SK-N-SH treated with all-trans-retinoic acid at 6 μM for 48 hours (cell line): ENCODE measurements at regions not wholly inside any gene's neighbourhood (a gene's known extent, or its start where the extent isn't known, plus 50 kb on each side); places are given as distances from the start of the nearest gene placed in this dataset.

Source experiments
- ARNTL ChIP-seq: fragments of 450-650 bp; formaldehyde crosslinking; IDR thresholded peaks from 2 replicates; pipeline ENCODE4 v1.5.0; 2020; ENCODE audit warnings: low read depth, mild to moderate bottlenecking, moderate library complexity, borderline replicate concordance
- ESRRG ChIP-seq: fragments of 250-450 bp; sonication (Bioruptor Pico); IDR thresholded peaks from 2 replicates; pipeline ENCODE4 v1.6.1; 2021; ENCODE audit warnings: mild to moderate bottlenecking
- GLIS3 ChIP-seq: fragments of 250-450 bp; sonication (Bioruptor Pico); IDR thresholded peaks from 2 replicates; pipeline ENCODE4 v1.5.0; 2020; ENCODE audit warnings: mild to moderate bottlenecking, moderate library complexity
- OSR1 ChIP-seq: fragments of 250-450 bp; sonication (Bioruptor Pico); IDR thresholded peaks from 2 replicates; pipeline ENCODE4 v1.8.0; 2022; ENCODE audit warnings: moderate library complexity, mild to moderate bottlenecking, inconsistent platforms
- RARB ChIP-seq: fragments of 250-450 bp; sonication (Bioruptor Pico); IDR thresholded peaks from 2 replicates; pipeline ENCODE4 v1.8.0; 2021; ENCODE audit warnings: mild to moderate bottlenecking, moderate library complexity
- SNAI2 ChIP-seq: fragments of 250-450 bp; sonication (Bioruptor Pico); IDR thresholded peaks from 2 replicates; pipeline ENCODE4 v1.5.0; 2020; ENCODE audit warnings: mild to moderate bottlenecking, moderate library complexity
- TOX ChIP-seq: fragments of 250-450 bp; sonication (Bioruptor Pico); IDR thresholded peaks from 2 replicates; pipeline ENCODE4 v1.8.0; 2021; ENCODE audit warnings: mild to moderate bottlenecking, moderate library complexity, borderline replicate concordance
- ZFP3 ChIP-seq: fragments of 250-450 bp; sonication (Bioruptor Pico); IDR thresholded peaks from 2 replicates; pipeline ENCODE4 v1.5.0; 2020; ENCODE audit warnings: mild to moderate bottlenecking, moderate library complexity
- ZFP30 ChIP-seq: fragments of 450-650 bp; formaldehyde crosslinking; IDR thresholded peaks from 2 replicates; pipeline ENCODE4 v1.5.0; 2022; ENCODE audit warnings: mild to moderate bottlenecking, moderate library complexity
- ZNF70 ChIP-seq: fragments of 450-650 bp; formaldehyde crosslinking; IDR thresholded peaks from 2 replicates; pipeline ENCODE4 v1.5.0; 2020; ENCODE audit warnings: mild to moderate bottlenecking, moderate library complexity
- ZNF8 ChIP-seq: fragments of 450-650 bp; formaldehyde crosslinking; IDR thresholded peaks from 2 replicates; pipeline ENCODE4 v1.5.0; 2020; ENCODE audit warnings: mild to moderate bottlenecking, moderate library complexity
- TF ChIP-seq, protein P1 (sequence below): fragments of 250-450 bp; sonication (Bioruptor Pico); IDR thresholded peaks from 2 replicates; pipeline ENCODE4 v1.8.0; 2020; ENCODE audit warnings: mild to moderate bottlenecking, moderate library complexity, borderline replicate concordance
- TF ChIP-seq, protein P2 (sequence below): fragments of 250-450 bp; sonication (Bioruptor Pico); IDR thresholded peaks from 2 replicates; pipeline ENCODE4 v1.5.0; 2020; ENCODE audit warnings: mild to moderate bottlenecking, moderate library complexity
- TF ChIP-seq, protein P3 (sequence below): fragments of 250-450 bp; sonication (Bioruptor Pico); IDR thresholded peaks from 2 replicates; pipeline ENCODE4 v1.8.0; 2021; ENCODE audit warnings: low read depth, mild to moderate bottlenecking, moderate library complexity, borderline replicate concordance

DNA sequence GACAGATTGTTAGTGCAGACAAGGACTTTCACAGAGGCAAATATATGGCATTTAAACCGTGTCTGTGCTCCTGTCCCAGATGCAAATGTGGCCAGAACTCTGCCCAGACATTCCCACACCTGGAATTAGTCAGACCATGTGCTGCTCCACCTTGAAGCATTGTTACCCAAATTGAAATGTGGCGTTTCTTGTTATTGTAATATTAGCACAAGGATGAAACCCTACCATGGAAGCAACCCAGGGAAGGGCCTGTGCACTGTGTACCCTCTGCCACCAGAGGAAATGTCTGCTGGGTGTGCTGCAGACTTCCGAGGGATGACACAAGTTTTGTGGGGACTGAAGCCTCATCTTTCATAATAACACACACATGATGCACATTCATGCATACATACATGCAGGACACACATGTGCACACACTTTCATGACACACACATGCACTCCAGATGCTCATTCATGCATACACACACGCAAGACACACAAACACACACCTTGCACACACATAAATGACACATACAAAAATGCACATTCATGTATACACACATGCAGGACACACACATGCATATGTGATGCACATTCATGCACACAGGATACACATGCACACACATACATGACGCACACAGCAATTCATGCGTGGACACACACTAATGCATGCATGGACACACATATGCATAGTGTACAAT, 133.2 kb upstream of the SNTG2 start:
- TF ChIP-seq, protein P1, sequence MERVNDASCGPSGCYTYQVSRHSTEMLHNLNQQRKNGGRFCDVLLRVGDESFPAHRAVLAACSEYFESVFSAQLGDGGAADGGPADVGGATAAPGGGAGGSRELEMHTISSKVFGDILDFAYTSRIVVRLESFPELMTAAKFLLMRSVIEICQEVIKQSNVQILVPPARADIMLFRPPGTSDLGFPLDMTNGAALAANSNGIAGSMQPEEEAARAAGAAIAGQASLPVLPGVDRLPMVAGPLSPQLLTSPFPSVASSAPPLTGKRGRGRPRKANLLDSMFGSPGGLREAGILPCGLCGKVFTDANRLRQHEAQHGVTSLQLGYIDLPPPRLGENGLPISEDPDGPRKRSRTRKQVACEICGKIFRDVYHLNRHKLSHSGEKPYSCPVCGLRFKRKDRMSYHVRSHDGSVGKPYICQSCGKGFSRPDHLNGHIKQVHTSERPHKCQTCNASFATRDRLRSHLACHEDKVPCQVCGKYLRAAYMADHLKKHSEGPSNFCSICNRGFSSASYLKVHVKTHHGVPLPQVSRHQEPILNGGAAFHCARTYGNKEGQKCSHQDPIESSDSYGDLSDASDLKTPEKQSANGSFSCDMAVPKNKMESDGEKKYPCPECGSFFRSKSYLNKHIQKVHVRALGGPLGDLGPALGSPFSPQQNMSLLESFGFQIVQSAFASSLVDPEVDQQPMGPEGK (CRISPR knock-in tag) = no peak
- TF ChIP-seq SNAI2 (CRISPR knock-in tag) (no peak), GLIS3 (CRISPR knock-in tag) (no peak), ZNF8 (CRISPR knock-in tag) (no peak), TOX (no peak), RARB (no peak), ESRRG (no peak), ARNTL (CRISPR knock-in tag) (no peak), ZFP3 (CRISPR knock-in tag) (no peak), ZFP30 (no peak), OSR1 (no peak), ZNF70 (CRISPR knock-in tag) (no peak)
- TF ChIP-seq, protein P2, sequence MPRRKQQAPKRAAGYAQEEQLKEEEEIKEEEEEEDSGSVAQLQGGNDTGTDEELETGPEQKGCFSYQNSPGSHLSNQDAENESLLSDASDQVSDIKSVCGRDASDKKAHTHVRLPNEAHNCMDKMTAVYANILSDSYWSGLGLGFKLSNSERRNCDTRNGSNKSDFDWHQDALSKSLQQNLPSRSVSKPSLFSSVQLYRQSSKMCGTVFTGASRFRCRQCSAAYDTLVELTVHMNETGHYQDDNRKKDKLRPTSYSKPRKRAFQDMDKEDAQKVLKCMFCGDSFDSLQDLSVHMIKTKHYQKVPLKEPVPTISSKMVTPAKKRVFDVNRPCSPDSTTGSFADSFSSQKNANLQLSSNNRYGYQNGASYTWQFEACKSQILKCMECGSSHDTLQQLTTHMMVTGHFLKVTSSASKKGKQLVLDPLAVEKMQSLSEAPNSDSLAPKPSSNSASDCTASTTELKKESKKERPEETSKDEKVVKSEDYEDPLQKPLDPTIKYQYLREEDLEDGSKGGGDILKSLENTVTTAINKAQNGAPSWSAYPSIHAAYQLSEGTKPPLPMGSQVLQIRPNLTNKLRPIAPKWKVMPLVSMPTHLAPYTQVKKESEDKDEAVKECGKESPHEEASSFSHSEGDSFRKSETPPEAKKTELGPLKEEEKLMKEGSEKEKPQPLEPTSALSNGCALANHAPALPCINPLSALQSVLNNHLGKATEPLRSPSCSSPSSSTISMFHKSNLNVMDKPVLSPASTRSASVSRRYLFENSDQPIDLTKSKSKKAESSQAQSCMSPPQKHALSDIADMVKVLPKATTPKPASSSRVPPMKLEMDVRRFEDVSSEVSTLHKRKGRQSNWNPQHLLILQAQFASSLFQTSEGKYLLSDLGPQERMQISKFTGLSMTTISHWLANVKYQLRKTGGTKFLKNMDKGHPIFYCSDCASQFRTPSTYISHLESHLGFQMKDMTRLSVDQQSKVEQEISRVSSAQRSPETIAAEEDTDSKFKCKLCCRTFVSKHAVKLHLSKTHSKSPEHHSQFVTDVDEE = no peak
- TF ChIP-seq, protein P3, sequence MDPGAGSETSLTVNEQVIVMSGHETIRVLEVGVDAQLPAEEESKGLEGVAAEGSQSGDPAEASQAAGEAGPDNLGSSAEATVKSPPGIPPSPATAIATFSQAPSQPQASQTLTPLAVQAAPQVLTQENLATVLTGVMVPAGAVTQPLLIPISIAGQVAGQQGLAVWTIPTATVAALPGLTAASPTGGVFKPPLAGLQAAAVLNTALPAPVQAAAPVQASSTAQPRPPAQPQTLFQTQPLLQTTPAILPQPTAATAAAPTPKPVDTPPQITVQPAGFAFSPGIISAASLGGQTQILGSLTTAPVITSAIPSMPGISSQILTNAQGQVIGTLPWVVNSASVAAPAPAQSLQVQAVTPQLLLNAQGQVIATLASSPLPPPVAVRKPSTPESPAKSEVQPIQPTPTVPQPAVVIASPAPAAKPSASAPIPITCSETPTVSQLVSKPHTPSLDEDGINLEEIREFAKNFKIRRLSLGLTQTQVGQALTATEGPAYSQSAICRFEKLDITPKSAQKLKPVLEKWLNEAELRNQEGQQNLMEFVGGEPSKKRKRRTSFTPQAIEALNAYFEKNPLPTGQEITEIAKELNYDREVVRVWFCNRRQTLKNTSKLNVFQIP (CRISPR knock-in tag) = no peak
